ENCODE measurements at regions not wholly inside any gene's neighbourhood (a gene's known extent, or its start where the extent isn't known, plus 50 kb on each side); places are given as distances from the start of the nearest gene placed in this dataset.

GRCh38 chr2:239583879-239584859 is 183.3 kb upstream of the HDAC4 start:
- H3K4me3 ChIP-seq = no peak overlapping the region
- no peak overlapping the region for H3K27ac ChIP-seq
- no peaks in the 10 kb centered on the region for H3K9me3 ChIP-seq
- H3K27me3 ChIP-seq (replicated peaks; ENCODE audit: insufficient read depth) = no peaks in the 10 kb centered on the region
- intact Hi-C loops (cut with DNase I) = no loop called here
- no peak for DNase-seq (ENCODE audit: low spot score)
- TF ChIP-seq POLR2A (IDR thresholded peaks at IDR 0.05) = no peak
- TF ChIP-seq POLR2AphosphoS5 (IDR thresholded peaks at IDR 0.05) = no peak
- no peak for TF ChIP-seq CTCF (IDR thresholded peaks at IDR 0.05)
- WGBS = 91% methylated on average over 31 of the region's 31 CpGs
- H3K4me1 ChIP-seq (replicated peaks) = no peaks in the 10 kb centered on the region
- no peaks in the 10 kb centered on the region for H3K36me3 ChIP-seq

- intact Hi-C loops (cut with DNase I) = no loop called here
- DNase-seq (ENCODE audit: low spot score) = no peak
- no peak for TF ChIP-seq POLR2AphosphoS5 (IDR thresholded peaks at IDR 0.05)
- TF ChIP-seq POLR2A (IDR thresholded peaks at IDR 0.05) = no peak
- no peak for TF ChIP-seq CTCF (IDR thresholded peaks at IDR 0.05)
- H3K4me1 ChIP-seq (replicated peaks) = no peaks in the 10 kb centered on the region
- H3K27ac ChIP-seq = no peak overlapping the region
- H3K36me3 ChIP-seq = no peaks in the 10 kb centered on the region
- H3K4me3 ChIP-seq = no peak overlapping the region
- WGBS = 95% methylated on average over 19 of the region's 21 CpGs
- H3K27me3 ChIP-seq (replicated peaks; ENCODE audit: insufficient read depth) = no peaks in the 10 kb centered on the region
- H3K9me3 ChIP-seq = no peaks in the 10 kb centered on the region
Measured at GRCh38 chr2:239583171-239583878, 182.5 kb upstream of the HDAC4 start.

GRCh38 chr2:239582476-239582875 is 181.7 kb upstream of the HDAC4 start:
- H3K4me3 ChIP-seq = no peak overlapping the region
- no peaks in the 10 kb centered on the region for H3K27me3 ChIP-seq (replicated peaks; ENCODE audit: insufficient read depth)

GRCh38 chr2:239581352-239581901 is 180.6 kb upstream of the HDAC4 start:
- no peak for DNase-seq (ENCODE audit: low spot score)
- no peaks in the 10 kb centered on the region for H3K36me3 ChIP-seq
- WGBS = 91% methylated on average over 21 of the region's 21 CpGs
- H3K4me1 ChIP-seq (replicated peaks) = no peaks in the 10 kb centered on the region
- H3K9me3 ChIP-seq = no peaks in the 10 kb centered on the region
- TF ChIP-seq CTCF (IDR thresholded peaks at IDR 0.05) (no peak), POLR2A (IDR thresholded peaks at IDR 0.05) (no peak), POLR2AphosphoS5 (IDR thresholded peaks at IDR 0.05) (no peak)
- no peak overlapping the region for H3K4me3 ChIP-seq
- no peak overlapping the region for H3K27ac ChIP-seq
- no peaks in the 10 kb centered on the region for H3K27me3 ChIP-seq (replicated peaks; ENCODE audit: insufficient read depth)
- intact Hi-C loops (cut with DNase I) = no loop called here

More at GRCh38 chr2:239582476-239582875, 181.7 kb upstream of the HDAC4 start:
- WGBS = 81% methylated on average over 6 of the region's 6 CpGs
- Histone ChIP-seq H3K27ac (no peak overlapping the region), H3K4me1 (replicated peaks) (no peaks in the 10 kb centered on the region), H3K9me3 (no peaks in the 10 kb centered on the region), H3K36me3 (no peaks in the 10 kb centered on the region)
- intact Hi-C loops (cut with DNase I) = no loop called here
- TF ChIP-seq POLR2A (IDR thresholded peaks at IDR 0.05) = no peak
- TF ChIP-seq POLR2AphosphoS5 (IDR thresholded peaks at IDR 0.05) = no peak
- TF ChIP-seq CTCF (IDR thresholded peaks at IDR 0.05) = no peak
- DNase-seq (ENCODE audit: low spot score) = no peak
